NCI-H2196 (cell line): ENCODE measurements at regions not wholly inside any gene's neighbourhood (a gene's known extent, or its start where the extent isn't known, plus 50 kb on each side); places are given as distances from the start of the nearest gene placed in this dataset.
"Not testable (repeated sequence)": the region's sequence is repeated elsewhere in the genome, so short reads cannot be mapped to it uniquely, and the experiment has no call there.

Experiments
- DNase-seq: peaks from one replicate; lab custom pipeline; 2025; ENCODE audit not compliant: unreplicated experiment; lab: John Stamatoyannopoulos, UW

DNA sequence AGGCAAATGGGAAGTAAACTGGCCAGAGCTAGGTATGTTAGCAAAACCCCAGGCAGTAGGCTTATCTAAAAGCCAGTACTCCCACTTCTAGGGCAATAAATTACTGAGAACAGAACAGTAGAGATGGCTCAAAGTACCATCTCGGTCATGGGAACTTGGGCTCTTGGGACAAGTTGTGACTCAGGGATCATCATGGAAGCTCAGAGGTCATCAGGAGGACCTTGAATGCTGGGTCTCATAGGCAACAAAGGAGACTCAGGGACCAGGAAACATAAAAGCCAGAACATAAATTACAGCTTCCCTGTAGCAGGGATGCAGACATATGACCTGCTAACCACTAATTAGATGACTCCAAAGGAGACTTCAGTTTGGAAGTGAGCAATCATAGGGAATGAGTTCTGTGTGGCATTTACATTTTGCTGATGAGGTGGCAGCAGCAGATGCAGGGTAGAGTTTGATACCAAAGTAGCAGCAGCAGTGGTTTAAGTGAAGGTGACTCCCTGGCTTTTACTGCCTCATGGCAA is 97.6 kb upstream of the SCAF11 start:
- no peak for DNase-seq

DNA sequence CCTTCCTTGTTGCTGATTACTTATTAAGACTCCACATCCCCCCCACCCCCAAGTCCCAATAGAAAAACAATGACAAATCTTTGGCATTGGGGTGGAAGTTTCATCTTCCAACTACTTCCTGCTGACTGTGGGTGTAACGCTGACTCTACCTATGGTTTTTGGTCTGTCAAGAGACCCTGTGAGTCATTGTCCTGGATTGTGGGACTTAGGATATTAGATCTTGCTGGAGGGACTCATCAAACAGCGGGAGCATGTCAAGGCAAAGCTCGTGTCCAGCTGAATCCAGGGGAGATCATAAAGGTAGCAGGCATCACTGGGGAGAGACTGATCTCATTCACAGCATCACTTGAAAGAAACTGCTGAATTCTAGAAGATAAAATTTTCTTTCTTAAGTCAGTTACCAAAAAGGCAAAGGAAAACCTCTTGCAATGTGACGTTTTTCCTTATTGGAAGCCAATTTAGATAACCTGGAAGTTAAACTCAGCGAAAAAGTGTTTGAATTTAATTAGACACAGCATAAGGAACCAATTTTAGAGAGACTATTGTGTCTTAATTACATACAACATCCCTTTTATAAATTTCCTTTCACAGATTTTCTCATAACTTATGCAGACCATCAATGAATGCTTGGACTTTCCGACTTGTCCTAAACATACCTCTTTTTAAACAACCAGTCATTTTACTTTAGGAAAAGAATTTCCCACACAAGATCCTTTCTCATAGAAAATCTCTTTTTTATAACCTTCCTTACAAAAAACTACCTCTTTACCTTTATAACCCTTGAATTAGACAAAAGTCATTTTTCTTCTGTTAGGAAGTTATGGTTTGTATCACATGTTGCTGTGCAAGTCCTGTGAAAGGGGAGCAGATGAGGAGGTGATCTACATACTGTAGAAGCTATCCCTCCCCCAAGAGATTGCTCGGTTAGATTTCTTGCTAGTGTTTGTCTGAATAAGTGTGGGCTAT is 94.6 kb upstream of the SCAF11 start:
- DNase-seq = no peak

DNA sequence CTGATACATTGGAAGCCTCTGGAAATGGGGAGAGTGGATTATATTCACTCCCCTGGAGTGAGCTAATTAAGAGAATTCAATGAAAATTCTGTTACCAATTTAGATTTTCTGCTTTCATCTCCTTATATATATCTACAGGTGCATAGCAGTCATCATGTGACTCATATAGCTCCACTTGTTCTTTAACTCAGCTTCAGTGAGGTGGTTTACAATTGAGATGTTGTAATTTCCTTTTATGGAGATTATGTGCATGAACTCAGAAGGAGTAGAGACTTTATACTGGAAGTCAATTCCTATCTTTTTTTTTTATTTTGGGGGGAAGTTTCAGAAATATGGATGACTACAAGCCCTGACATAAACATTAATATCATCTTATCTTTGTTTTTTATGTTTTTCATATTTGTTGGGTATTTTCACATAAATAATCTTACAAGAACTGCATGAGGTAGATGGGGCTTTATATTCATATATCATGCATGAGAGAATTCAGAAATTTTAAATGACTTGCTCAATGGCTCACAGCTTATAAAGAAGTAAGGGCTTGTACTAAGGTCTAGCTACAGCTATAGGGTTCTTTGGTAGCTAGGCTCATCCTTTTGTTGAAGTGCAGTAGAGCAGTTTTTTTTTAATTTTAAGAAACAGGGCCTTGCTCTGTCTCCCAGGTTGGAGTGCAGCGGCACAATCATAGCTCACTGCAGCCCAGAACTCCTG is 92.3 kb upstream of the SCAF11 start:
- no peak for DNase-seq

DNA sequence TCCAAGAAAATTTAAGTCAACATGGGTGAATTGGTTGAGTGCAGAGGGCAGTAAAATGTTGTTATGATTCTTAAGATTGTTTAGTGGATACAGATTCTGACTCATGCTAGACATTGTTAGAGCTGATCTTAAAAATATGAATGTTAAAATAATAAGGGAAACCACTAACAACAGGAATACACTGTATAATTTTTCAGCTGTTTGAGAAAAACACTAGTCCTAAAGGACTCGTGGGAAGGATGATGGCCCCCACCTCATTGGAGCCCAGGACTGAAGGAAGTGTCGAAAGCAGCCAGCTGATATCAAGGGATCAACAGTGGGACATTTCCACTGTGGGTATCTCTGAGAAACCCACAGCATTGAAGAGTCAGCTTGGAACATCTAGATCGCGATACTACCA is 82.9 kb upstream of the SCAF11 start:
- no peak for DNase-seq

DNA sequence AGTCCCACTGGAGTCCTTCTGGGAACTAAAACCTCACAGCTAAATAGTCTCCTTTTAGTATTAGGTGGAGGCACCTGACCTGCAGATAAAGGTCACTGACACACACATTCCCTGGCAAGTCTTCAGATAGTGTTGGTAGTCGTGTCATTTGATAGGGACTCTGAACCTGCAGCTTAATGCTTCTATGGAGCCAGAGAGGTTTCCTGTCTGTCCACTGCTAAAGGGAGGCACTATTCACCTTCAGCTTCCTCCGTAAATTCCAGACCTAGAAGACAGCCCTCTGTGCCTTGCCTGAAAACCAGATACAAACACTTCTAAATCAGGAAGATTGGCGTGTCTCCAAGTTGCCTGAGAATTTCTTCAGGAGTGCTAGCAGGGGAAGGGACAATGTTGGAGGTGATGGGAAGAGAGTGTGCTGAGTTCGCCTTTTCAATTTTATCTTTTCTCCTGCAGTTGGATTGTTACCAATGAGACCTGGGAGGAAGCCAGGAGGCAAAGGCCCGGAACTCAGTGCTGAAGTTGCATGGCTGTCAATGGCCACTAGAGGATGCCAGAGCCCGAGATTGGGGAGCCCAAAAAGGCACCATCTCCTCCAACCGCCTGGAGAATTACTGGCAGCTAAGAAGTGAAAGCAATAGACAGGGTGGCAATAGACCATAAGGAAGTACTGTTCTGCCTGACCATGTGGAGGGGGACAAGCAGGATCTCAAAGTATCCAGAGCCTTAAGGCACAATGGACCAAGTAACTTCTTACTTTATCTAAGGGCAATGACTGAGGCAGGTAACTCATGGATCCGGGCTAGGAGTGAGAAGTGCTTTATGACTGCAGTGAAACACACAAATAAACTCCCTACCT is 81.6 kb upstream of the SCAF11 start:
- peak; percentile 91 for DNase-seq

DNA sequence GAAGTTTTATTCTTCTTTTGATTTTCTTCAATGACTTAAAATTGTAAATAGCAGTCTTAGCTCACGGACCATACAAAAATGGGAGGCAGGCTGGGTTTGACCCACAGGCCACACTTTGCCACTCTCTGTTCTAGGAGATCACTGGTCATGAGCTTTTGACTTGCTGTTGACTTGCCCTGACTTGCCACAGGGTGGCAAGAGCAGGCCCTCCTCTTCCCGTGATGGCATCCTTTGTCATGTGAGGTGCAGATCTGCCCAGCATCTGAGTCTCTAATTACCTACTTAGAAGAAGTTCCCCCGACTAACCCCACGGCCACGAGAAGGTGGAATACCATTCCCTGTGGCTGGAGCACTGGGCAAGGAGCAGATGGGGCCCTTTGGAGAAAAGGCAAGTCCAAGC is 81.0 kb upstream of the SCAF11 start:
- peak; percentile 48 for DNase-seq

DNA sequence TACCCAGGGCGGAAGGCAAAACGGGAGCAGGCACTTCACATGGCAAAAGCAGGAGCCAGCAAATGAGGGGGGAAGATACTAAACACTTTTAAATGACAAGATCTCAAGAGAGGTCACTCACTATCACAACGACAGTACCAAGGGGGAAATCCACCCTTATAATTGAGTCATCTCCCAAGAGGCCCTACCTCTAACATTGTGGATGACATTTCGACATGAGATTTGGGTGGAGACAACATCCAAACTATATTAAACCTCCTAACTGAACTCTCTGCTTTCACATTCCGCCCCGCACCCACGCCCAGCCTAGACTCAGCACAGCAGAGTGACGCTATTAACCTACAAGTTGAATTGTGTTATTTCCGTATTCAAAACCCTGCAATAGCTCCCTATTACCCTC is 76.7 kb upstream of the SCAF11 start:
- DNase-seq = no peak

DNA sequence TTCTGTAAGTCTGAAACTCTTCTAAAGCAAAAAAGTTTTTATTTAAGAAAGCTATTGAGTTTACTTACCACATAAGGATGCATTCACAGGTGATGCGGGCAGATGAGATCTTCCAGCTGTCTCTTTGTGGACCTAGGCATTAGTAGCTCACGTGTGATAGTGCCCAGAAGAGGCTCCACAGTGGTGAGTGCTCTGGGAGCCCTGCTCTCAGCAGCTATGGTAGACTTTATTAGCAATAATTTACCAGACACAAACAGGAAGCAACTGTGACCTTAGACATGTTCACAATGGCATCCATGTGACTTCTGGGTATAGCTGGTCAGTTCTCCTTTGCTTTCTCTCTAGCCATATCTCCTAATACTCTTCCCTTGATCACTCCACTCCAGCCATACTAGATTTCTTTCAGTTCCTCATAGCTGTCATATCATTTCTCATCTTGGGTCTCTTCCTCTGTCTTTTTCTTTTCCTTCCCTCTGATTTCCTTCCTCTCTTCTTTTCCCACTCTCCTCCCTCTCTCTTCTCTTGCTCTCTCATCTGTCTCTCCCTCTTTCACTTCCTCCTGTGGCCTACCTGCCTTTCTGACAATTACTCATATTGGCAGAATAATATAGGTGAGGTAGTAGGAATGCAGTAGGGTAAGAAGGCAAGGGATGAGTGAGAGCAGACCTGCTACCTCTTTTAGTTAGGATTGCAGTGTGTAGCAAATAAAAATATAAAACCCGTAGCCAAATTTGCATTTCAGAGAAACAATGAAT is 75.2 kb upstream of the SCAF11 start:
- DNase-seq = no peak

DNA sequence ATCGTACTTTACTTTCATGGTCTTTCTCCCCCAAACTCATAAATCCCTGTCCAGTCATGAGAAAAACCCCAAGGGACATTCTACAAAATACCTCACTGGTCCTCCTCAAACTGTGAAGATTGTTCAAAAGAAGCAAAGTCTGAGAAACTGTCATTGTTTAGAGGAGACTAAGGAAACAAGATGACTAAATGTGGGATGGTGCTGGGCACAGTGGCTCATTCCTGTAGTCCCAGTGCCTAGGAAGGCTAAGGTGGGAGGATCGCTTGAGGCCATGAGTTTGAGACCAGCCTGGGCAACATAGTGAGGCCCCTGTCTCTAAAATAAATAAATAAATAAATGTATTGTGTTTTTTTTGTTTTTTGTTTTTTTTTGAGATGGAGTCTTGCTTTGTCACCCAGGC is 74.2 kb upstream of the SCAF11 start:
- DNase-seq = no peak

DNA sequence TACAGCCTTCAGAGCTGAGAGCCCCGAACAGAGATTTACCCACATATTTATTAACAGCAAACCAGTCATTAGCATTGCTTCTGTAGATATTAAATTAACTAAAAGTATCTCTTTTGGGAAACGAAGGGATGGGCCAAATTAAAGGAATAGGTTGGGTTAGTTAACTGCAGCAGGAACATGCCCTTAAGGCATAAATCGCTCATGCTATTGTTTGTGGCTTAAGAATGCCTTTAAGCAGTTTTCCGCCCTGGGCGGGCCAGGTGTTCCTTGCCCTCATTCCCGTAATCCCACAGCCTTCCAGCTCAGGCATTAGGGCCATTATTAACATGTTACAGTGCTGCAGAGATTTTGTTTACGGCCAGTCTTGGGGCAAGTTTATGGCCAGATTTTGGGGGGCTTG is 68.3 kb upstream of the SCAF11 start:
- not testable (repeated sequence) for DNase-seq

DNA sequence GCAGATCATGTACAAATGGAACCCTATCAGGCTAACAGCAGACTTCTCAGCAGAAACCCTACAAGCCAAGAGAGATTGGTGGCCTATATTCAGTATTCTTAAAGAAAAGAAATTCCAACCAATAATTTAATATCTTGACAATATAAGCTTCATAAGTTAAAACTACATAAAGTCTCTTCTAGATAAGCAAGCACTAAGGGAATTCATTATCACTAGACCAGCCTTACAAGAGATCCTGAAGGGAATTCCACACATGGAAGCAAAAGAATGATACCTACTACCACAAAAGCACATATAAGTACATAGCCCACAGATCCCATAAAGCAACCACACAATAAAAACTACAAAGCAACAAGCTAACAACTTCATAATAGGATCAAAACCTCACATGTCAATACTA is 60.4 kb upstream of the SCAF11 start:
- DNase-seq = no peak

DNA sequence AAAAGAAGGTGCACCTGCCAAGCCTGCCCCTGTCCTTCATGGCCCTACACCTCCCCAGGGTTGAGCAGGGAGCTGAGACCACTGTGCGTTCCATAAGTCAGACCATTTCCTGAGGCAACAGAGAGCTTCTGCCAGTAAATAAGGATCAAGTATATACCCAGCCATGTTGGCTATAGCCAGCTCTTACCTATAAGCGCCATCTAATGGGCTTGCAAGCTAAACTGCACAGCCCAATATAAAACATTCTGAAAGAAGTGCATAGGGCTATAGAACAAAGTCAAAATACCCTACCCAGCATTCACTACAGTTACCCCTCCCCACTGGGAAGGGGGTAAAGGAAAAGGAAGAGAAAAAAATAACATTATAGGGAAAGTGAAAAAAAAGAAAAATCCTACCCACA is 59.3 kb upstream of the SCAF11 start:
- no peak for DNase-seq

DNA sequence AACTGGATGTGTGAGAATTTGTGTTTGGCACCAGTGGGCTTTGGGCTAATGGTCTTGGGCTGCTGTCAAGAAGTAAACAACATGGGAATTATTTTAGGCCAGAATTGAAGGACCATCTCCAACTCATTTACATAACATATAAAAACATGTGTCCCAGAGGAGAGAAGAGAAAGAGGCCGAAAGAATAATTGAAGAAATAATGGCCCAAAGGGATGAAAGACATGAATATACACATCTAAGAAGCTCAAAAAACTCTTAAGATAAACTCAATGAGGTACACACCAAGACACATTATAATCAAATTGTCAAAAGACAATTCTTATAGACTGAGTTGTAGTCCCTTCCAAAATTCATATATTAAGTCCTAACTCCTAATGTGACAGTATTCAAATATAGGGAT is 56.1 kb upstream of the SCAF11 start:
- no peak for DNase-seq

DNA sequence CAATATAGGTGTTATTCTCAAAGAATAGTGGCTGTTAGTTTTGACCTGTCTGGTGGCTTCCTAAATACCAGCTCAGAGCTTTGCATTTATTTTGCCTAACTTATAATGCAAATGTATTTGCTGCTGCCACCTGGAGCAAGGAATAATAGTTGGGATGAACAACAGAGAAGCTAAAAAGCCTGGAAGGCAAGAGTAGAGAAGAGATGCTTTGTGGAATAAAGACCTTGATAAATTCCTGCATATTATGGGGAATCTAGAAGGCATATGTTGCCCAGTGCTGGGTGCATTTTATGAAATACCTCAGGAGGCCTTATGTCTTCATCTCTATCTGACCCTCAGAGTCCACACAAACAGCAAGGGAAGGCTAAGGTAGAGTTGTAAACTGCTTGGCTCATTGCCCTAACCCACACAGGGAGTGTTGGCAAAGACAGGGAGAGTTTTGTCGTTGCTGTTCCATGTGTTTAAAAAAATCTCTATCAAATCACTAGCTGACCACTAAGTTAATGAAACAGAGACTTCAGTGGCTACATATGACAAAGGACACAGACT is 53.7 kb upstream of the SCAF11 start:
- DNase-seq = no peak
